ENCODE measurements at regions not wholly inside any gene's neighbourhood (a gene's known extent, or its start where the extent isn't known, plus 50 kb on each side); places are given as distances from the start of the nearest gene placed in this dataset.

DNA sequence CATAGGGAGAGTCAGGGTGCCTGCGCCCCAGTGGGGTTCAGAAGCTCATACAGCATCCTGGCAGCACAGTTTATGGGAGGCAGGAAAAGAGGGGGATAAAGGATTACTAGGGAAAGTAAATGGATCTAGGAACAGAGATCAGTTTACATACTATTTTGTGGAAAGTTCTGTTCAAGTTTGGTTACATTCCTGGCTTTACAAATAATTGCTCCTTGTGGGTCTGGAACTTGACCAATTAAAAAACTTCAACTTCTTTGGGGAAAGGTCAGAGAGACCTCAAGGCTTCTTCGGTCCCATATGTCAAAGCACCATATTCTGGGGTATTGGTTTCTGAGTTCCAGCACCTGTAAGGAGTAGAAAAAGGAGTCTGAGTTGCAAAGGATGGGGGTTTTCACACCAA is 64.1 kb downstream of the ZDHHC19 start:
- H3K36me3 Mint-ChIP-seq, result peaks cover 0 to 8% (median 0%) of the 10 kb centered on the region in 3 donors
- Histone ChIP-seq H3K4me3 (ENCODE audit: low read length) (no peak overlapping the region), H3K4me1 (ENCODE audit: insufficient read depth, low read length) (no peaks in the 10 kb centered on the region), H3K27ac (ENCODE audit: low read depth, low read length) (no peak overlapping the region), H3K9me3 (ENCODE audit: low read length) (no peaks in the 10 kb centered on the region), H3K27me3 (ENCODE audit: insufficient read depth, low read length, poor library complexity, severe bottlenecking) (no peaks in the 10 kb centered on the region), H3K36me3 (ENCODE audit: insufficient read depth, low read length) (no peaks in the 10 kb centered on the region)
- H3K4me3 Mint-ChIP-seq, result no peak overlapping the region
- peaks cover 0 to 7% (median 3%) of the 10 kb centered on the region in 5 donors for H3K9me3 Mint-ChIP-seq
- DNase-seq, result no peak
- H3K4me1 Mint-ChIP-seq, result peaks cover 10 to 20% (median 14%) of the 10 kb centered on the region in 3 donors
- H3K27me3 Mint-ChIP-seq, result no peaks in the 10 kb centered on the region
- CTCF ChIA-PET, result no interaction called here
- no peak overlapping the region for H3K27ac Mint-ChIP-seq
- POLR2A ChIA-PET, result interaction anchor here (0.7 kb wide), 1 partner anchor 109 kb away, joined by 5 read pairs; no protein-coding TSS in a partner anchor

DNA sequence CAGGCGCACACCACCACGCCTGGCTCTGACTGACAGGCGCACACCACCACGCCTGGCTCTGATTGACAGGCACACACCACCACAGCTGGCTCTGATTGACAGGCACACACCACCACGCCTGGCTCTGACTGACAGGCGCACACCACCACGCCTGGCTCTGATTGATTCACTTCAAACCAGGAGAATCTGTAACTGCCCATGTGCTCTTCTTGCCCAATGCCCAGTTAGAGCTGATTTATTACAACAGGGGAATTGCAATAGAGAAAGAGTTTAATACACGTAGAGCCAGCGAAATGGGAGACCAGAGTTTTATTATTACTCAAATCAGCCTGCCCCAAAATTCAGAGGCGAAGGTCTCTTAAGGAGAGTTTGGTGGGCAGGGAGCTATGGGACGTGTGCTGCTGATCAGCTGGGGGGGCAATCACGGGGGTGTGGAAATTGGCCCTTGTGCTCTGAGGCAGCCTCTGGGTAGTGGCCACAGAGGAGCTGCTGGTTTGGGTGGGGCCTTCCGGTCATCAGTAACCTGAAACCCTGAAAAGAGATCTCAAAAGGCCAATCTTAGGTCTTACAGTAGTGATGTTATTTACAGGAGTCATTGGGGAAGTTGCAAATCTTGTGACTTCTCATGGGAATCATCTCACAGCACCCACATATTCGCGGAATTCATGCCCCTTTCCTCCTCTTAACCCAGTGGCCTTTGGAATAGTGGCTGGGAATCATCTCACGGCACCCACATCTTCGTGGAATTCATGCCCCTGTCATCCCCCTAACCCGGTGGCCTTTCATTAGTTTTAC is 63.8 kb upstream of the TFRC start:
- ChIA-PET CTCF (no interaction called here), POLR2A (no interaction called here)
- no peaks in the 10 kb centered on the region for H3K4me1 ChIP-seq (ENCODE audit: insufficient read depth, low read length)
- no peak for DNase-seq
- Mint-ChIP-seq H3K4me1 (peaks cover 10 to 20% (median 14%) of the 10 kb centered on the region in 3 donors), H3K27ac (peak overlapping the region in 1 of 8 donors; percentile 44), H3K36me3 (peaks cover 0 to 7% (median 0%) of the 10 kb centered on the region in 3 donors), H3K4me3 (peak overlapping the region in 1 of 7 donors; percentile 51), H3K9me3 (peaks cover 0 to 7% (median 3%) of the 10 kb centered on the region in 5 donors), H3K27me3 (no peaks in the 10 kb centered on the region)
- peak overlapping the region; percentile 83 for H3K27ac ChIP-seq (ENCODE audit: low read depth, low read length)
- H3K4me3 ChIP-seq (ENCODE audit: low read length), result no peak overlapping the region
- H3K9me3 ChIP-seq (ENCODE audit: low read length), result no peaks in the 10 kb centered on the region
- no peaks in the 10 kb centered on the region for H3K36me3 ChIP-seq (ENCODE audit: insufficient read depth, low read length)
- no peaks in the 10 kb centered on the region for H3K27me3 ChIP-seq (ENCODE audit: insufficient read depth, low read length, poor library complexity, severe bottlenecking)

DNA sequence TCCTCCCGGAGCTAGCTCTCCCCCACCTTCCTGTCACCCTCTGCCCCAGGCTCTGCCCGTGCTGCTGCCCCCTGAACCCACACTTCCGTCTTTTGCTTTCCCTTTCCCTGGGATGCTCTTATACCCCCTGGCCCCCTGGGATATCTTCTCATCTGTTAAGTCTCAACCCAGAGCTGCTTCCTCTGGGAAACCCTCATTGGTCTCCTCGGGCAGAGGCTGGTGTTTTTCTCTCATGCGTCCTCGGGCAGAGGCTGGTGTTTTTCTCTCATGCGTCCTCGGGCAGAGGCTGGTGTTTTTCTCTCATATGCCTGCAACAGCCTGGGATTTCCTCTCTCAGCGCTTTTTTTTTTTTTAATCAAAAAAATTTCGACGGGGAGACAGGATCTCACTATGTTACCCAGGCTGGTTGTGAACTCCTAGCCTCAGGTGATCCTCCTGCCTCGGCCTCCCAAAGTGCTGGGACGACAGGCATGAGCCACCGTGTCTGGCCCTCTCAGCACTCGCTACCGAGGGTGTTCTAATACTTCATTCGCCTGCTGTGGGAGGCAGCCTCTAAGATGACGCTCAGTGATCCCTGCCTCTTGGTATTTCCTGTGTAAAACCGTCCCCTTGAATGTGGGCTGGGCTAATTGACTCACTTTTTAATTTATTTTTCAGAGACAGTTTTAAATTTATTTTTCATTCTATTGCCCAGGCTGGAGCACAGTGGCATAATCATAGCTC is 62.7 kb upstream of the TFRC start:
- H3K36me3 ChIP-seq (ENCODE audit: insufficient read depth, low read length), result no peaks in the 10 kb centered on the region
- ChIA-PET POLR2A (no interaction called here), CTCF (interaction anchor here (0.9 kb wide), 1 partner anchor 71 kb away, joined by 3 read pairs; no protein-coding TSS in a partner anchor)
- DNase-seq, result peak in 4 of 5 donors; percentile 8 to 63 (median 32)
- no peaks in the 10 kb centered on the region for H3K9me3 ChIP-seq (ENCODE audit: low read length)
- H3K27ac Mint-ChIP-seq, result peak overlapping the region; percentile 52 to 99 (median 86)
- H3K4me1 Mint-ChIP-seq, result peaks cover 10 to 20% (median 14%) of the 10 kb centered on the region in 3 donors
- no peaks in the 10 kb centered on the region for H3K4me1 ChIP-seq (ENCODE audit: insufficient read depth, low read length)
- H3K27me3 ChIP-seq (ENCODE audit: insufficient read depth, low read length, poor library complexity, severe bottlenecking), result no peaks in the 10 kb centered on the region
- peak overlapping the region; percentile 83 for H3K27ac ChIP-seq (ENCODE audit: low read depth, low read length)
- peaks cover 0 to 4% (median 2%) of the 10 kb centered on the region in 5 donors for H3K9me3 Mint-ChIP-seq
- H3K36me3 Mint-ChIP-seq, result peaks cover 0 to 3% (median 0%) of the 10 kb centered on the region in 3 donors
- peak overlapping the region in 6 of 7 donors; percentile 48 to 85 (median 75) for H3K4me3 Mint-ChIP-seq
- no peak overlapping the region for H3K4me3 ChIP-seq (ENCODE audit: low read length)
- H3K27me3 Mint-ChIP-seq, result peaks cover 0 to 1% of the 10 kb centered on the region in 2 donors

DNA sequence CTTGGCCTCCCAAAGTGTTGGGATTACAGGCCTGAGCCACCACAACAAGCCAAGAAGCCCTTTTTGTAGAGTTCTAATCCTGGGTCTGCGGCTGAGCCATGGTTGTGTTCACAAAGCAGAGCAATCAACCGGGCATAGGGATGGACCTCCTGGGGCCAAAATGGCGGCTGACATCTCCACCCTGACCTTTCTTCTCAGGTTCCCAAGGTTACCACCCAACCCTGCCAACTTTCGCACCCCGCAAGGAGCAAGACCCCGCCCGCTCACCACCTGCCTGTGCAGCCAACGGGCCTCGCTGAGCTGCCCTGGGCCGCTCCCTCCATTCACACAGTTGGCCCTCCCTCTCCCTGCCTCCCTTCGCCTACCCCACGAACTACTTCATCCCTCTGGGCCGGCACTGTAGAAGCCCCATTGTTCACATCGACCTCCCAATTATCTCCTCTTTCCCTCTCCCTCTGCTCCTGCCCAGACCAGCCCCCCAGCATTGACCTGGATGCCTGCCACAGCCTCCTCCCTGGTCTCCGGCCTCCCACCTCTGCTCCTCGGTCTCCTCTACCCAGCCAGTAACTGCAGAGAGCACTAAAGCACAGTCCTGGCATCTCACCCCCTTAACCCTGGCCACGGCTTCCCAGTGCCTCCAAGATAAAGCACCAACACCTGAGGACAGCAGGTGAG is 62.0 kb upstream of the TFRC start:
- CTCF ChIA-PET, result interaction anchor here (0.9 kb wide), 1 partner anchor 71 kb away, joined by 3 read pairs; no protein-coding TSS in a partner anchor
- H3K9me3 Mint-ChIP-seq, result no peaks in the 10 kb centered on the region
- DNase-seq, result no peak
- peaks cover 10 to 20% (median 14%) of the 10 kb centered on the region in 3 donors for H3K4me1 Mint-ChIP-seq
- Histone ChIP-seq H3K4me3 (ENCODE audit: low read length) (no peak overlapping the region), H3K9me3 (ENCODE audit: low read length) (no peaks in the 10 kb centered on the region), H3K4me1 (ENCODE audit: insufficient read depth, low read length) (no peaks in the 10 kb centered on the region), H3K27me3 (ENCODE audit: insufficient read depth, low read length, poor library complexity, severe bottlenecking) (no peaks in the 10 kb centered on the region), H3K27ac (ENCODE audit: low read depth, low read length) (peak overlapping the region; percentile 83), H3K36me3 (ENCODE audit: insufficient read depth, low read length) (no peaks in the 10 kb centered on the region)
- peaks cover 0 to 1% of the 10 kb centered on the region in 2 donors for H3K27me3 Mint-ChIP-seq
- H3K27ac Mint-ChIP-seq, result peak overlapping the region; percentile 52 to 99 (median 86)
- no peaks in the 10 kb centered on the region for H3K36me3 Mint-ChIP-seq
- POLR2A ChIA-PET, result no interaction called here
- peak overlapping the region in 6 of 7 donors; percentile 48 to 85 (median 75) for H3K4me3 Mint-ChIP-seq

DNA sequence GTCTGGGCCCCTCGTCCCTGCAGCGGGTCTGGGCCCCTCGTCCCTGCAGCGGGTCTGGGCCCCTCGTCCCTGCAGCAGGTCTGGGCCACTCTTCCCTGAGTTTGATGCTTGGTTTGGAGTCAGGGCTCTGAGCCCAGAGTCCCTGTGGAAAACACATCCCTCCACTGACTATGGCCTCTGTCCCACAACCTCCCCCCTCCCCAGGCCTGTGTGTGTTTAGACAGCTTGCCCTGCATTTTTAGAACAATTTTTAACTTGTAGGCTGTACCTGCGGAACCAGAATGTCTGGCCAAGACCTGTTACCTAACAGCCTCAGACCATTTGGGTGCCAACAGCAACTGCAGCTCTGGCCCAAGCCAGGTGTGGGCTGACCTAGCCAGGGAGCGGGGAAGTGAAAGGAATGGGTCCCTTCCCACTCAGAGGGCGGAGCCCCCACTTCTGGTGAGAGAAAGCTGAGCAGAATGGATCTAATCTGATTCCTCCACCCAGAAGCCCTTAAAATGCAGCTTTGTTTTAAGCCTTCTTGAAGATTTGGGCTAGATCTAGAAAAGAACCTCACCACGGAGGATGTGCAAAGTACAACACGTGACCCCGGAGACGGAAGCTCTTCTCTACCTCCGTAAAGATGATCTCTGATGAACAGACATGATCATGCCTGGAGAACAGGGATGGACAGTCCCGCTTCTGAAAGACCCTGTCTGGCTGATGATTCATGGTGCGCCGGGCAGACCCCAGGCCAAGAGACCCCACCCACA is 60.5 kb upstream of the TFRC start:
- Histone ChIP-seq H3K27ac (ENCODE audit: low read depth, low read length) (peak overlapping the region; percentile 83), H3K27me3 (ENCODE audit: insufficient read depth, low read length, poor library complexity, severe bottlenecking) (no peaks in the 10 kb centered on the region), H3K9me3 (ENCODE audit: low read length) (no peaks in the 10 kb centered on the region), H3K36me3 (ENCODE audit: insufficient read depth, low read length) (no peaks in the 10 kb centered on the region), H3K4me3 (ENCODE audit: low read length) (no peak overlapping the region), H3K4me1 (ENCODE audit: insufficient read depth, low read length) (no peaks in the 10 kb centered on the region)
- ChIA-PET POLR2A (interaction anchor here (0.6 kb wide), 1 partner anchor 96 kb away, joined by 8 read pairs; no protein-coding TSS in a partner anchor), CTCF (no interaction called here)
- H3K36me3 Mint-ChIP-seq, result no peaks in the 10 kb centered on the region
- DNase-seq, result no peak
- H3K4me3 Mint-ChIP-seq, result no peak overlapping the region
- peak overlapping the region in 1 of 8 donors; percentile 54 for H3K27ac Mint-ChIP-seq
- H3K9me3 Mint-ChIP-seq, result no peaks in the 10 kb centered on the region
- H3K4me1 Mint-ChIP-seq, result peaks cover 10 to 20% (median 14%) of the 10 kb centered on the region in 3 donors
- peaks cover 0 to 1% of the 10 kb centered on the region in 2 donors for H3K27me3 Mint-ChIP-seq

DNA sequence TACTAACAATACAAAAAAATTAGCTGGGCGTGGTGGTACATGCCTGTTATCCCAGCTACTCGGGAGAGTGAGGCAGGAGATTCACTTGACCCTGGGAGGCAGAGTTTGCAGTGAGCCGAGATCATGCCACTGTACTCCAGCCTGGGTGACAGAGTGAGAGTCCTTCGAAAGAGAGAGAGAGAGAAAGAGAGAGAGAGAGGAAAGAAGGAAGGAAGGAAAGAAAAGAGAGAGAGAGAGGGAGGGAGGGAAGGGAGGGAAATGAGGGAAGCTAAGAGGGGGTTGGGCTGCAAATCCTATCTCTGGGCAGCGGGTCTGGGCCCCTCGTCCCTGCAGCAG is 59.9 kb upstream of the TFRC start:
- Mint-ChIP-seq H3K9me3 (no peaks in the 10 kb centered on the region), H3K27ac (no peak overlapping the region), H3K4me3 (no peak overlapping the region), H3K27me3 (peaks cover 0 to 1% of the 10 kb centered on the region in 2 donors), H3K36me3 (no peaks in the 10 kb centered on the region), H3K4me1 (peaks cover 10 to 20% (median 14%) of the 10 kb centered on the region in 3 donors)
- DNase-seq, result no peak
- CTCF ChIA-PET, result no interaction called here
- Histone ChIP-seq H3K27me3 (ENCODE audit: insufficient read depth, low read length, poor library complexity, severe bottlenecking) (no peaks in the 10 kb centered on the region), H3K36me3 (ENCODE audit: insufficient read depth, low read length) (no peaks in the 10 kb centered on the region), H3K27ac (ENCODE audit: low read depth, low read length) (peak overlapping the region; percentile 83), H3K4me3 (ENCODE audit: low read length) (no peak overlapping the region), H3K4me1 (ENCODE audit: insufficient read depth, low read length) (no peaks in the 10 kb centered on the region), H3K9me3 (ENCODE audit: low read length) (no peaks in the 10 kb centered on the region)
- POLR2A ChIA-PET, result no interaction called here

DNA sequence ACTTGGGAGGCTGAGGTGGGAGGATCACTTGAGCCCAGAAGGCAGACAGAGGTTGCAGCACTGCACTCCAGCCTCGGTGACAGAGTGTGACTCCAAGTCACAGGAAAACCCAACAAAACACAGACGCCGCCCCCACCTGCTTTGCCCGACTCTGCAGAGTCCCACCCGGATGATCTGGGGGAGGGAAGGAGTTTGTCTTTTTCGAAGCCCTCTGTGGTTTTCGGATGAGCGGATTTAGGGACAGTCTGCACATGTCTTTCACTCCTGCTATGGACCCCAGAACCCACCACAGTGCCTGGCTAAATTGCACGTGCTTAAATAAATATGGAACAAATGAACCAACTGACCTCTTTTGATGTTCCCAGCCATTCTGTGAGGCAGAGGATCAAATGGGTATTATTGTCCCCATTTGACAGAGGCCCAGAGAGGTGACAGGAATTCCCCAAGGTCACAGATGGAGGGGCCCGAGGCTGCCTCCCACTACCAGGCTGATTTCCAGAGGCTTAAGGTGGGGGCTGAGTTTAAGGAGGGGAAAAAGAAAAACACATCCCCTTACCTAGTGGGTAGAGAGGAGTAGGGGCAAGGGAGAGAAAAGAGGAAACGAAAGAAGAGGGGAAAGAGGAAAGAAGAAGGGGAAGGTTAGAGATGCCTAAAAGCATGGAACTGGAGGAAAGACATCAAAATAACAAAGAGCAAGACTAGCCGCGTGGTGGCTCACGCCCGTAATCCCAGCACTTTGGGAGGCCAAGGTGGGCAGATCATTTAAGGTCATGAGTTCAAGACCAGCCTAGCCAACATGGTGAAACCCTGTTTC is 59.4 kb upstream of the TFRC start:
- Histone ChIP-seq H3K27ac (ENCODE audit: low read depth, low read length) (peak overlapping the region; percentile 83), H3K27me3 (ENCODE audit: insufficient read depth, low read length, poor library complexity, severe bottlenecking) (no peaks in the 10 kb centered on the region), H3K36me3 (ENCODE audit: insufficient read depth, low read length) (no peaks in the 10 kb centered on the region), H3K4me3 (ENCODE audit: low read length) (no peak overlapping the region), H3K9me3 (ENCODE audit: low read length) (no peaks in the 10 kb centered on the region), H3K4me1 (ENCODE audit: insufficient read depth, low read length) (no peaks in the 10 kb centered on the region)
- POLR2A ChIA-PET, result no interaction called here
- Mint-ChIP-seq H3K4me3 (no peak overlapping the region), H3K27me3 (peaks cover 0 to 1% of the 10 kb centered on the region in 2 donors), H3K4me1 (peaks cover 10 to 20% (median 14%) of the 10 kb centered on the region in 3 donors), H3K27ac (no peak overlapping the region), H3K9me3 (no peaks in the 10 kb centered on the region), H3K36me3 (no peaks in the 10 kb centered on the region)
- no peak for DNase-seq
- CTCF ChIA-PET, result no interaction called here
